Calu3 (cell line): ENCODE measurements at regions not wholly inside any gene's neighbourhood (a gene's known extent, or its start where the extent isn't known, plus 50 kb on each side); places are given as distances from the start of the nearest gene placed in this dataset.

Source experiments
- BruUV-seq: library from RNA; stranded (reverse); fragments of 400-500 nt; replicated peaks from 2 replicates; lab custom pipeline; 2021; lab: Mats Ljungman, UMichigan
- CTCF ChIA-PET: fragments of 300-600 bp; sonication (Branson Sonifier 250); formaldehyde crosslinking; loops from one replicate; lab custom pipeline; 2022; ENCODE audit warnings: antibody characterized with exemption; lab: Charles Lee
- DNase-seq: peaks from one replicate; pipeline ENCODE4 v3.0.0; 2022
- H3K27ac Mint-ChIP-seq: one replicate; pipeline ENCODE4 v1.8.0; 2022; ENCODE audit warnings: mixed read lengths; ENCODE audit not compliant: unreplicated experiment
- H3K27me3 Mint-ChIP-seq: one replicate; pipeline ENCODE4 v1.8.0; 2022; ENCODE audit warnings: mixed read lengths; ENCODE audit not compliant: unreplicated experiment
- H3K36me3 Mint-ChIP-seq: one replicate; pipeline ENCODE4 v1.8.0; 2022; ENCODE audit warnings: mild to moderate bottlenecking, moderate library complexity, mixed read lengths; ENCODE audit not compliant: insufficient read depth, unreplicated experiment
- H3K4me1 Mint-ChIP-seq: one replicate; pipeline ENCODE4 v1.8.0; 2022; ENCODE audit warnings: mild to moderate bottlenecking, low read depth, mixed read lengths; ENCODE audit not compliant: unreplicated experiment
- H3K4me3 Mint-ChIP-seq: one replicate; pipeline ENCODE4 v1.8.0; 2022; ENCODE audit warnings: mild to moderate bottlenecking, low read depth, moderate library complexity, mixed read lengths; ENCODE audit not compliant: unreplicated experiment
- H3K9me3 Mint-ChIP-seq: one replicate; pipeline ENCODE4 v1.8.0; 2022; ENCODE audit warnings: low read depth, mixed read lengths; ENCODE audit not compliant: unreplicated experiment
- intact Hi-C: fragments of 100-400 bp; cut with micrococcal nuclease; formaldehyde crosslinking; loops from one replicate; pipeline ENCODE4 v1.10.0; 2022; ENCODE audit not compliant: unreplicated experiment
- TF ChIP-seq, protein P1 (sequence below): fragments of 200-600 bp; IDR thresholded peaks from one replicate; pipeline ENCODE4 v1.8.0; 2022; ENCODE audit warnings: antibody characterized with exemption; ENCODE audit not compliant: unreplicated experiment

DNA sequence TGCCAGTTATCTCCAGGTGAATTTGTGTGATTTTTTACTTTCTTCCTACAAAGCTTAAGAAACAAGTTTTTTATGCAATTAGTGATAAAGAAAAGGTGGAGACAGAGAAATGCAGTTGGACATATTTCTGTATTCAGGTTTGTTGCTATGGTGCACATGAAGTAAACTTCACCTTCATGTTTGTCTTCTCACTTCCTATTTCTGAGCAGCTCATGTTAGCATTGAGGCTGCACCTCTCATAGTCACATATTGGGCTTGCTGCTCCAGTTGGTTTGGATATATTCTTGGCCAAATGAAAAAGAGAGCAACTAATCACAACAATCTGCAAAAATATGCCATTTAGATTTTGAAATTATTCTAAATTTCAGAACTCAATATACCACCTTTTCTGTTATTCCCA, 475.6 kb upstream of the ZWINT start:
- no TSS peak for BruUV-seq
- Mint-ChIP-seq H3K36me3 (no peaks in the 10 kb centered on the region), H3K27ac (no peak overlapping the region), H3K4me1 (no peaks in the 10 kb centered on the region), H3K9me3 (no peaks in the 10 kb centered on the region), H3K4me3 (no peak overlapping the region), H3K27me3 (no peaks in the 10 kb centered on the region)
- CTCF ChIA-PET: no interaction called here
- no peak for DNase-seq
- TF ChIP-seq, protein P1, sequence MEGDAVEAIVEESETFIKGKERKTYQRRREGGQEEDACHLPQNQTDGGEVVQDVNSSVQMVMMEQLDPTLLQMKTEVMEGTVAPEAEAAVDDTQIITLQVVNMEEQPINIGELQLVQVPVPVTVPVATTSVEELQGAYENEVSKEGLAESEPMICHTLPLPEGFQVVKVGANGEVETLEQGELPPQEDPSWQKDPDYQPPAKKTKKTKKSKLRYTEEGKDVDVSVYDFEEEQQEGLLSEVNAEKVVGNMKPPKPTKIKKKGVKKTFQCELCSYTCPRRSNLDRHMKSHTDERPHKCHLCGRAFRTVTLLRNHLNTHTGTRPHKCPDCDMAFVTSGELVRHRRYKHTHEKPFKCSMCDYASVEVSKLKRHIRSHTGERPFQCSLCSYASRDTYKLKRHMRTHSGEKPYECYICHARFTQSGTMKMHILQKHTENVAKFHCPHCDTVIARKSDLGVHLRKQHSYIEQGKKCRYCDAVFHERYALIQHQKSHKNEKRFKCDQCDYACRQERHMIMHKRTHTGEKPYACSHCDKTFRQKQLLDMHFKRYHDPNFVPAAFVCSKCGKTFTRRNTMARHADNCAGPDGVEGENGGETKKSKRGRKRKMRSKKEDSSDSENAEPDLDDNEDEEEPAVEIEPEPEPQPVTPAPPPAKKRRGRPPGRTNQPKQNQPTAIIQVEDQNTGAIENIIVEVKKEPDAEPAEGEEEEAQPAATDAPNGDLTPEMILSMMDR: no peak
- intact Hi-C loops: no loop called here

DNA sequence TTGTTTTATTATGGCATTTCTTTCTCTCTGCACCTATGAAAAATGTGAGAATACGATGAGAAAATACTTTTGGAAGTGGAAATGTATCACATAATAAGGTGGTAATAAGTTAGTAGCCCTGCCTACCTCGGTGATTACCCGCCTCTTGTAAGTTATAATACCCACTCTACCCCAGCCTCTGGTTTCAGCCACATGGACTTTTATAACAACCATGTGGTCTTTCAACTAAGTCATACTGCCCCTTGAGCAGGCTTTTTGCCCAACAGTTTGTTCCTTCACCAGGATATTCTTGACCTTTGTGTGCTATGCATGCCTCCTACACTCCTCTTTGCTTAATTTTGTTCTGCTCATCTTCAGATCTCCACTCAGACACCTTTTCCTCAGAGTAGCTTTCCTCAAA, 470.6 kb upstream of the ZWINT start:
- no peaks in the 10 kb centered on the region for H3K36me3 Mint-ChIP-seq
- H3K9me3 Mint-ChIP-seq: peaks cover 6% of the 10 kb centered on the region
- H3K27ac Mint-ChIP-seq: no peak overlapping the region
- intact Hi-C loops: no loop called here
- no peaks in the 10 kb centered on the region for H3K4me1 Mint-ChIP-seq
- BruUV-seq: no TSS peak
- CTCF ChIA-PET: no interaction called here
- no peak overlapping the region for H3K4me3 Mint-ChIP-seq
- TF ChIP-seq, protein P1: no peak
- H3K27me3 Mint-ChIP-seq: no peaks in the 10 kb centered on the region
- no peak for DNase-seq

DNA sequence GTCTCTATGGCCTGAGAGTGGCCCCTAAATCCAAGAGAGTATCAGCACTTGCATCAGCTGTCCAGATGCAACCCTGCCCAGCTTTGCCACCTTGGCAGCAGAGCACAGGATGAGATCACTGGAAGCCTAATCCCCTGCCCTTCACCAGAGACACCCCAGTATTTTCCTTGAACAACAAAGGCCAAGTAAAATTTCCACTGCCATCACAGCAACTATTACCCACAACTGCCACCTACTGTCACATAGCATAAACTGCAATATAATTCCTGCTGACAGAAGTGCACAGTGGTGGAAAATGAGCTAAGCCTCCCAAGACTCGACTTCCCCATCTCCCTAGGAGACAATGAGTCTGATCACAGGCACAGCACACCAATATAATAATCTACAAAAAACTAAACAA, 462.8 kb upstream of the ZWINT start:
- peak; percentile 17 for DNase-seq
- Mint-ChIP-seq H3K27me3 (no peaks in the 10 kb centered on the region), H3K36me3 (no peaks in the 10 kb centered on the region), H3K4me3 (no peak overlapping the region), H3K27ac (no peak overlapping the region), H3K4me1 (peaks cover 8% of the 10 kb centered on the region), H3K9me3 (peaks cover 15% of the 10 kb centered on the region)
- BruUV-seq: no TSS peak
- CTCF ChIA-PET: interaction anchor here (0.7 kb wide), 1 partner anchor 318 kb away, joined by 3 read pairs; no protein-coding TSS in a partner anchor
- TF ChIP-seq, protein P1: peak; percentile 63
- intact Hi-C loops: no loop called here

DNA sequence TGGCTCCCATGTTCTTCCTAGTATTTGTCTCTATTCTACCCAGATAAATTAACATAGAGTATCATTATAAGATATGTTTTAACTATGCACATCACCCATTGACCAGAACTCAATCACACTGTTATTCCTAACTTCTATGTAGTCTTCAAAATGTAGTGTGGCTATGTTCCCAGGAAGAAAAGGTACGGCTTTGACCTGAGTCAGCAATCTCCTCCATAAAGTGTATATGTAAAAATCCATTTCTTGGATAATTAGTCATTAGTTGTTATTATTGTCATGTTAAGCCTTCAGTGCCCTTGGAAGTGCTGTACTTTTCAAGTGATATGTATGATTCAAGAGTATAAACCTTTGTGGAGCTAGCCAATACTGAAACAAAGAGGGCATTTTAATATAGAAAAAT, 444.0 kb upstream of the ZWINT start:
- no peaks in the 10 kb centered on the region for H3K4me1 Mint-ChIP-seq
- DNase-seq: no peak
- intact Hi-C loops: no loop called here
- no peaks in the 10 kb centered on the region for H3K27me3 Mint-ChIP-seq
- CTCF ChIA-PET: no interaction called here
- no peak overlapping the region for H3K4me3 Mint-ChIP-seq
- no TSS peak for BruUV-seq
- no peak overlapping the region for H3K27ac Mint-ChIP-seq
- TF ChIP-seq, protein P1: no peak
- no peaks in the 10 kb centered on the region for H3K9me3 Mint-ChIP-seq
- no peaks in the 10 kb centered on the region for H3K36me3 Mint-ChIP-seq
